ENCODE measurements at regions not wholly inside any gene's neighbourhood (a gene's known extent, or its start where the extent isn't known, plus 50 kb on each side); places are given as distances from the start of the nearest gene placed in this dataset.
"Not testable (repeated sequence)": the region's sequence is repeated elsewhere in the genome, so short reads cannot be mapped to it uniquely, and the experiment has no call there.

DNA sequence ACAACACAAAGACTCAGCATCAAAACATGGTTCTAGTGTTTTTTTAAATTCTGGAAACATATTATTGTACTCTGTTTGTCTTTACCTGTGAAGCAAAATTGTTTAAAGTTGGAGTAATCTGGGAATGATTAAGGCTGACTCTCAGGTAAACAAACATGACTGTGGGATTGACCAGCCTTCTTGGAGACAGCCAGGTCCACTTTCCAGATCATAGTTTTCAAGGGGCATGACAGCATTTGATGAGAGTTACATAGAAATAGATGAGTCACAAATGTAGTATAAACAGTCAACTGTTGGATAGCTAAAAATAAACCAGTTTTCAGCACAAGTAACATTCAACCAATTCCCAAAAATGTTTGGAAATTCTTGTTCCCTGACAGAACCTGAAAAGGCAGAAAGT is 1680.9 kb downstream of the OLFM4 start:
- Histone ChIP-seq H3K27ac (no peak overlapping the region), H3K36me3 (replicated peaks in 1 of 2; ENCODE audit: insufficient read depth in 1 of 2, low read depth in 2 of 2) (no peaks in the 10 kb centered on the region), H3K4me3 (no peak overlapping the region), H3K27me3 (no peaks in the 10 kb centered on the region), H3K4me1 (no peaks in the 10 kb centered on the region), H3K9me3 (no peaks in the 10 kb centered on the region)
- DNase-seq: no peak
- intact Hi-C loops (cut with DNase I): no loop called here
- ATAC-seq: no peak
- TF ChIP-seq, protein P1, sequence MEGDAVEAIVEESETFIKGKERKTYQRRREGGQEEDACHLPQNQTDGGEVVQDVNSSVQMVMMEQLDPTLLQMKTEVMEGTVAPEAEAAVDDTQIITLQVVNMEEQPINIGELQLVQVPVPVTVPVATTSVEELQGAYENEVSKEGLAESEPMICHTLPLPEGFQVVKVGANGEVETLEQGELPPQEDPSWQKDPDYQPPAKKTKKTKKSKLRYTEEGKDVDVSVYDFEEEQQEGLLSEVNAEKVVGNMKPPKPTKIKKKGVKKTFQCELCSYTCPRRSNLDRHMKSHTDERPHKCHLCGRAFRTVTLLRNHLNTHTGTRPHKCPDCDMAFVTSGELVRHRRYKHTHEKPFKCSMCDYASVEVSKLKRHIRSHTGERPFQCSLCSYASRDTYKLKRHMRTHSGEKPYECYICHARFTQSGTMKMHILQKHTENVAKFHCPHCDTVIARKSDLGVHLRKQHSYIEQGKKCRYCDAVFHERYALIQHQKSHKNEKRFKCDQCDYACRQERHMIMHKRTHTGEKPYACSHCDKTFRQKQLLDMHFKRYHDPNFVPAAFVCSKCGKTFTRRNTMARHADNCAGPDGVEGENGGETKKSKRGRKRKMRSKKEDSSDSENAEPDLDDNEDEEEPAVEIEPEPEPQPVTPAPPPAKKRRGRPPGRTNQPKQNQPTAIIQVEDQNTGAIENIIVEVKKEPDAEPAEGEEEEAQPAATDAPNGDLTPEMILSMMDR (IDR thresholded peaks at IDR 0.05): no peak
- no peak for TF ChIP-seq POLR2A (IDR thresholded peaks at IDR 0.05)

DNA sequence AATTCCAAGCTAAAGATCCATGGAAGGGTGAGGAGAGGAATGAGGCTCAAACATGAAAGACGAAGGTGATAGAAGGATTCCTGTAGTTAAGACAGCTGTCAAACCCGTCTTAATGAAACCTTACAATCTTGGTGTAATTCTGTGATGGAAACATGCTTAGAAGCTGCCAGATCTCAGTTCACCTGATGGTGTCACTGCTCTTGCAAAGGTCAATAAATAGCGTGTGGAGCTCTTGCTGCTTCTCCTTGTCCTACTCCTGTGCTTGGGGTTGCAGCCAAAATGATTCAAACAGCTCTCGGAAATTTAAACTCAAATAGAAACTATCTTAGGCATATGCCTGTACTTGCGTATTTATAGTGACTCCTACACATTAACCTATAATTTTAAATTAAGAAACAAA is 1705.0 kb downstream of the OLFM4 start:
- DNase-seq (no peak), ATAC-seq (no peak)
- Histone ChIP-seq H3K9me3 (no peaks in the 10 kb centered on the region), H3K36me3 (replicated peaks in 1 of 2; ENCODE audit: insufficient read depth in 1 of 2, low read depth in 2 of 2) (no peaks in the 10 kb centered on the region), H3K4me3 (no peak overlapping the region), H3K27ac (no peak overlapping the region), H3K27me3 (no peaks in the 10 kb centered on the region), H3K4me1 (no peaks in the 10 kb centered on the region)
- TF ChIP-seq, protein P1 (IDR thresholded peaks at IDR 0.05): no peak
- TF ChIP-seq POLR2A (IDR thresholded peaks at IDR 0.05): no peak
- 38 to 41% methylated on average over 5 of the region's 5 CpGs for WGBS, 2 donors
- intact Hi-C loops (cut with DNase I): no loop called here

DNA sequence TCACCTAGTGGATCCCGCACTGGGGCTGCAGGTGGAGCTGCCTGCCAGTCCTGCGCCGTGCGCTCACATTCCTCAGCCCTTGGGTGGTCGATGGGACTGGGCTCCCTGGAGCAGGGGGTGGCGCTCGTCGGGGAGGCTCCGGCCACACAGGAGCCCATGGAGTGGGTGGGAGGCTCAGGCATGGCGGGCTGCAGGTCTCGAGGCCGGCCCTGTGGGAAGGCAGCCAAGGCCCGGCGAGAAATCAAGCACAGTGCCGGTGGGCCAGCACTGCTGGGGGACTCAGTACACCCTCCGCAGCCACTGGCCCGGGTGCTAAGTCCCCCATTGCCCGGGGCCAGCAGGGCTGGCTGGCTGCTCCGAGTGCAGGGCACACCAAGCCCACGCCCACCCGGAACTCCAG is 1708.6 kb downstream of the OLFM4 start:
- H3K4me3 ChIP-seq; ATAC-seq; intact Hi-C loops (cut with DNase I); DNase-seq; H3K27ac ChIP-seq; H3K36me3 ChIP-seq (replicated peaks in 1 of 2; ENCODE audit: insufficient read depth in 1 of 2, low read depth in 2 of 2); H3K9me3 ChIP-seq; H3K27me3 ChIP-seq; H3K4me1 ChIP-seq: not testable (repeated sequence)
- WGBS, 2 donors: 90% methylated on average over 14 of the region's 21 CpGs; no CpG with 5 or more reads in 1 of the 2 donors

DNA sequence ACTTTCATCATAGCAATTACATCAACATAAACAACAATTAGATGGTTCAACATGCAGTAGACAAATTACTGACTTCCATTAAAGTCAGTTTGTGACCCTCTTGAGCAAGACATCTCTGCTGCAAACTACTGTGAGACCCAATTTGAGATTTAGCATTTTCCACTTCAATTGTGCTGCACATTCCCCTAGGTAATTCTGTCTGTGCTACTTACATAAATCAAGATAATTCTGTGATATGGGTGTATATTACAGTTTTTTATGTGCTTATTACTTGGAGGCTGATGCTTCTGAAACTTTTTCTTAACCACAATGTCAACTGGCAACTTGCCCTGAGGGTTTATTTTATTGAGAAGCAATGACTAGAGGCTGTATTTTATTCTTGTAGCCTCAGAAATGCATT is 1714.4 kb downstream of the OLFM4 start:
- no peak overlapping the region for H3K4me3 ChIP-seq
- no peaks in the 10 kb centered on the region for H3K4me1 ChIP-seq
- no peaks in the 10 kb centered on the region for H3K36me3 ChIP-seq (replicated peaks in 1 of 2; ENCODE audit: insufficient read depth in 1 of 2, low read depth in 2 of 2)
- H3K27ac ChIP-seq: no peak overlapping the region
- TF ChIP-seq POLR2A (IDR thresholded peaks at IDR 0.05): no peak
- TF ChIP-seq, protein P1 (IDR thresholded peaks at IDR 0.05): no peak
- DNase-seq (no peak), ATAC-seq (no peak)
- no peaks in the 10 kb centered on the region for H3K27me3 ChIP-seq
- intact Hi-C loops (cut with DNase I): no loop called here
- H3K9me3 ChIP-seq: no peaks in the 10 kb centered on the region

DNA sequence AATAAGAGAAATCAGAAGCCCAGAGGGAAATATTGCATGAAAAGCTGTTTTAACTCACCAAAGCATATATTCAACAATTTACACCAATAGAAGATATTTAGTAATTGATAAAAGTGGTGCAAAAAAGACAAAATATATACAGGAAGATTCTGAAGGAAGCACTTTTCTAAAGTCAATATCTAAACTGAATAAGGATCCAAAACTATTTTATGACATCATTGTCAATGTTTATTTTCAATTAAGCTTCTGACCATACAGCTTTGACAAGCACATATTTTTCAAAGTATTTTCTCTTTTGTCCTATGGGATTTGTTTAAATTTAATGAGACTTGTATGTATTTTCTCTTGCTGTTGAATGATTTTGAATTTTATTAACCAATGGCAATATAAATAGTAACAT is 1716.1 kb downstream of the OLFM4 start:
- Histone ChIP-seq H3K36me3 (replicated peaks in 1 of 2; ENCODE audit: insufficient read depth in 1 of 2, low read depth in 2 of 2) (no peaks in the 10 kb centered on the region), H3K27ac (no peak overlapping the region), H3K4me1 (no peaks in the 10 kb centered on the region), H3K4me3 (no peak overlapping the region), H3K9me3 (no peaks in the 10 kb centered on the region), H3K27me3 (no peaks in the 10 kb centered on the region)
- ATAC-seq (no peak), DNase-seq (no peak)
- TF ChIP-seq, protein P1 (IDR thresholded peaks at IDR 0.05): no peak
- no peak for TF ChIP-seq POLR2A (IDR thresholded peaks at IDR 0.05)
- intact Hi-C loops (cut with DNase I): no loop called here
